Lower leg skin (tissue), 3 donors: ENCODE measurements at regions not wholly inside any gene's neighbourhood (a gene's known extent, or its start where the extent isn't known, plus 50 kb on each side); places are given as distances from the start of the nearest gene placed in this dataset.

Source experiments
- CTCF ChIP-seq, 3 donors: fragments of 450-650 bp; IDR thresholded peaks; one replicate each; pipeline ENCODE4 v1.5.1; 2016; ENCODE audit warnings: antibody characterized with exemption in 3 of 3, mild to moderate bottlenecking in 3 of 3, moderate library complexity in 2 of 3
- POLR2A ChIP-seq, 2 donors: fragments of 450-650 bp; IDR thresholded peaks; one replicate each; pipeline ENCODE4 v1.6.1; 2016 to 2017; ENCODE audit warnings: antibody characterized with exemption in 2 of 2, mild to moderate bottlenecking in 1 of 2, moderate library complexity in 1 of 2

DNA sequence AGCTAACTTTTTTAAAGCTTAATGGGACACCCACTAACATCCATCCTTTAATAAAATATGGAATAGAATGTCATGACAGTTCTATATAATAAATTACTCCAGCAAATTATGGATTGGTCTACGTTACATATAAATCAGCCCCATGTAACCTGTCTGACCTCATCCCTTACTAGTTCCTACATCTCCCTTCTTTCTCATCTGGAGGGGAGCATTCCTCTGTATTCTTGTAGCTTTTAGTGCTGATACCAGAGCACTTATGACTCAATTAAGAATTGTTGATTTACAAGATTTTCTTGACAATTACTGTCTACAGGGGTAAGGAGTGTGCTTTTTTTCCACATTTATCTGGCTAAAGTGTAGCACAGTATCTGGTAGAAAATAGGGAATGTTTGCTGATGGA is 523.7 kb downstream of the FAM181B start:
- TF ChIP-seq POLR2A (IDR thresholded peaks at IDR 0.05): no peak
- TF ChIP-seq CTCF (IDR thresholded peaks at IDR 0.05): no peak
